Neural cell (in vitro differentiated cells): ENCODE measurements at regions not wholly inside any gene's neighbourhood (a gene's known extent, or its start where the extent isn't known, plus 50 kb on each side); places are given as distances from the start of the nearest gene placed in this dataset.

Experiments used
- EP300 ChIP-seq: fragments of 450-650 bp; conservative IDR thresholded peaks from 2 replicates; pipeline ENCODE4 v1.6.1; 2014; ENCODE audit warnings: antibody characterized with exemption, mild to moderate bottlenecking, moderate library complexity; ENCODE audit not compliant: poor library complexity, severe bottlenecking
- EZH2 ChIP-seq: fragments of 200-600, 300-800 bp; shearing (Covaris generic), sonication (generic); IDR thresholded peaks from 2 replicates; pipeline ENCODE4 v1.6.1; 2014; ENCODE audit warnings: antibody characterized with exemption, low read length, borderline replicate concordance, mild to moderate bottlenecking; ENCODE audit not compliant: insufficient read depth, poor library complexity, severe bottlenecking
- MXI1 ChIP-seq: fragments of 450-650 bp; conservative IDR thresholded peaks from 2 replicates; pipeline ENCODE4 v1.6.1; 2014; ENCODE audit warnings: antibody characterized with exemption, mild to moderate bottlenecking; ENCODE audit not compliant: poor library complexity, severe bottlenecking
- POLR2AphosphoS5 ChIP-seq: IDR thresholded peaks from 2 replicates; pipeline ENCODE4 v1.6.1; 2012
- RAD21 ChIP-seq: fragments of 450-650 bp; conservative IDR thresholded peaks from 2 replicates; pipeline ENCODE4 v1.6.1; 2014; ENCODE audit warnings: antibody characterized with exemption, mild to moderate bottlenecking, moderate library complexity
- SMC3 ChIP-seq: fragments of 450-650 bp; conservative IDR thresholded peaks from 2 replicates; pipeline ENCODE4 v1.6.1; 2014; ENCODE audit warnings: antibody characterized with exemption, mild to moderate bottlenecking, moderate library complexity; ENCODE audit not compliant: poor library complexity
- TAF1 ChIP-seq: IDR thresholded peaks from 2 replicates; pipeline ENCODE4 v1.6.1; 2012; ENCODE audit warnings: low read depth
- TF ChIP-seq, protein P1 (sequence below): IDR thresholded peaks from 2 replicates; pipeline ENCODE4 v1.6.1; 2012; ENCODE audit warnings: borderline replicate concordance
- TF ChIP-seq, protein P2 (sequence below): fragments of 450-650 bp; IDR thresholded peaks from 2 replicates; pipeline ENCODE4 v1.5.1; 2014; ENCODE audit warnings: antibody characterized with exemption, mild to moderate bottlenecking, moderate library complexity; ENCODE audit not compliant: poor library complexity, severe bottlenecking

DNA sequence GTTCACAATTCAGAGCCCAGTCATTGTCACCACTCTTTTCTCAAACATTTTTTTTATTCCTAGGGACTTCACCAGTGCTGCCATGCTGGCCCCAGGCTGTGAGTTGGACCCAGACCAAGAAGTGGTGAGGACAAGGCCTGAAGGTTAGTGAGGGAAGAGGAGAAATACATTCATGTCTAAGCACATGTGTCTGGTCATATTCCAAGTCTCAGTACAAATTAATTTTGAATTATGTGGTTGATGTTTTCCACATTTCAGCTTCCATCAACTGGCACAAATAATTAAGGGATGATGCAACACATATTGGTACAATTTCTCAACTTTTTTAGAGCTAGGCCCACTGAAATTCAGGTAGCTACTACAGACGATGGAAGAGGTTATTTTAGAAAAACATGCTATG is 106.6 kb upstream of the UPP2 start:
- TF ChIP-seq EZH2 (no peak), POLR2AphosphoS5 (no peak), EP300 (no peak), TAF1 (no peak), MXI1 (no peak), RAD21 (no peak), SMC3 (no peak)
- TF ChIP-seq, protein P1, sequence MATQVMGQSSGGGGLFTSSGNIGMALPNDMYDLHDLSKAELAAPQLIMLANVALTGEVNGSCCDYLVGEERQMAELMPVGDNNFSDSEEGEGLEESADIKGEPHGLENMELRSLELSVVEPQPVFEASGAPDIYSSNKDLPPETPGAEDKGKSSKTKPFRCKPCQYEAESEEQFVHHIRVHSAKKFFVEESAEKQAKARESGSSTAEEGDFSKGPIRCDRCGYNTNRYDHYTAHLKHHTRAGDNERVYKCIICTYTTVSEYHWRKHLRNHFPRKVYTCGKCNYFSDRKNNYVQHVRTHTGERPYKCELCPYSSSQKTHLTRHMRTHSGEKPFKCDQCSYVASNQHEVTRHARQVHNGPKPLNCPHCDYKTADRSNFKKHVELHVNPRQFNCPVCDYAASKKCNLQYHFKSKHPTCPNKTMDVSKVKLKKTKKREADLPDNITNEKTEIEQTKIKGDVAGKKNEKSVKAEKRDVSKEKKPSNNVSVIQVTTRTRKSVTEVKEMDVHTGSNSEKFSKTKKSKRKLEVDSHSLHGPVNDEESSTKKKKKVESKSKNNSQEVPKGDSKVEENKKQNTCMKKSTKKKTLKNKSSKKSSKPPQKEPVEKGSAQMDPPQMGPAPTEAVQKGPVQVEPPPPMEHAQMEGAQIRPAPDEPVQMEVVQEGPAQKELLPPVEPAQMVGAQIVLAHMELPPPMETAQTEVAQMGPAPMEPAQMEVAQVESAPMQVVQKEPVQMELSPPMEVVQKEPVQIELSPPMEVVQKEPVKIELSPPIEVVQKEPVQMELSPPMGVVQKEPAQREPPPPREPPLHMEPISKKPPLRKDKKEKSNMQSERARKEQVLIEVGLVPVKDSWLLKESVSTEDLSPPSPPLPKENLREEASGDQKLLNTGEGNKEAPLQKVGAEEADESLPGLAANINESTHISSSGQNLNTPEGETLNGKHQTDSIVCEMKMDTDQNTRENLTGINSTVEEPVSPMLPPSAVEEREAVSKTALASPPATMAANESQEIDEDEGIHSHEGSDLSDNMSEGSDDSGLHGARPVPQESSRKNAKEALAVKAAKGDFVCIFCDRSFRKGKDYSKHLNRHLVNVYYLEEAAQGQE, result no peak
- TF ChIP-seq, protein P2, sequence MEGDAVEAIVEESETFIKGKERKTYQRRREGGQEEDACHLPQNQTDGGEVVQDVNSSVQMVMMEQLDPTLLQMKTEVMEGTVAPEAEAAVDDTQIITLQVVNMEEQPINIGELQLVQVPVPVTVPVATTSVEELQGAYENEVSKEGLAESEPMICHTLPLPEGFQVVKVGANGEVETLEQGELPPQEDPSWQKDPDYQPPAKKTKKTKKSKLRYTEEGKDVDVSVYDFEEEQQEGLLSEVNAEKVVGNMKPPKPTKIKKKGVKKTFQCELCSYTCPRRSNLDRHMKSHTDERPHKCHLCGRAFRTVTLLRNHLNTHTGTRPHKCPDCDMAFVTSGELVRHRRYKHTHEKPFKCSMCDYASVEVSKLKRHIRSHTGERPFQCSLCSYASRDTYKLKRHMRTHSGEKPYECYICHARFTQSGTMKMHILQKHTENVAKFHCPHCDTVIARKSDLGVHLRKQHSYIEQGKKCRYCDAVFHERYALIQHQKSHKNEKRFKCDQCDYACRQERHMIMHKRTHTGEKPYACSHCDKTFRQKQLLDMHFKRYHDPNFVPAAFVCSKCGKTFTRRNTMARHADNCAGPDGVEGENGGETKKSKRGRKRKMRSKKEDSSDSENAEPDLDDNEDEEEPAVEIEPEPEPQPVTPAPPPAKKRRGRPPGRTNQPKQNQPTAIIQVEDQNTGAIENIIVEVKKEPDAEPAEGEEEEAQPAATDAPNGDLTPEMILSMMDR, result no peak
